GM10248 (cell line): ENCODE measurements at regions not wholly inside any gene's neighbourhood (a gene's known extent, or its start where the extent isn't known, plus 50 kb on each side); places are given as distances from the start of the nearest gene placed in this dataset.

Experiments used
- CTCF ChIA-PET: fragments of 300-600 bp; sonication (Branson Sonifier 250); formaldehyde crosslinking; extraction: SDS; loops from one replicate; lab custom pipeline; 2021; ENCODE audit warnings: antibody characterized with exemption; lab: Yijun Ruan, JAX
- POLR2A ChIA-PET: fragments of 350-650 bp; sonication (Branson Sonifier 250); formaldehyde crosslinking; extraction: SDS; loops from one replicate; lab custom pipeline; 2020; ENCODE audit warnings: antibody characterized with exemption; lab: Yijun Ruan, JAX
- DNase-seq: peaks from one replicate; pipeline ENCODE4 v3.0.0; 2012; ENCODE audit errors: extremely low spot score
- CTCF ChIP-seq: IDR thresholded peaks from 2 replicates; pipeline ENCODE4 v1.5.1; 2012; ENCODE audit warnings: mild to moderate bottlenecking, low read depth; ENCODE audit errors: extremely low read depth, missing control alignments, control extremely low read depth

GRCh38 chr4:77501240-77501639, 104.4 kb upstream of the CXCL13 start:
- POLR2A ChIA-PET = no interaction called here

GRCh38 chr4:77501851-77502250, 103.8 kb upstream of the CXCL13 start:
- DNase-seq = no peak
- CTCF ChIA-PET = interaction anchor here (0.6 kb wide), 1 partner anchor 8 kb away, joined by 3 read pairs; no protein-coding TSS in a partner anchor
- POLR2A ChIA-PET = no interaction called here
- no peak for TF ChIP-seq CTCF

More at GRCh38 chr4:77501240-77501639, 104.4 kb upstream of the CXCL13 start:
- DNase-seq = no peak
- CTCF ChIA-PET = no interaction called here
- TF ChIP-seq CTCF = no peak

- CTCF ChIA-PET = interaction anchor here (1.1 to 2.3 kb wide), 2 partner anchors 32 to 34 kb away, joined by 3 to 6 read pairs; no protein-coding TSS in a partner anchor
- DNase-seq = no peak
- POLR2A ChIA-PET = no interaction called here
- no peak for TF ChIP-seq CTCF
These were observed 101.2 kb upstream of the CXCL13 start for GRCh38 chr4:77504407-77504806.

- ChIA-PET POLR2A (no interaction called here), CTCF (interaction anchor here (1.2 to 2.3 kb wide), 2 partner anchors 33 to 96 kb away, joined by 3 to 6 read pairs; no protein-coding TSS in a partner anchor)
- no peak for DNase-seq
- no peak for TF ChIP-seq CTCF
These were observed 100.2 kb upstream of the CXCL13 start for GRCh38 chr4:77505275-77505957.

GRCh38 chr4:77505958-77506319, 99.7 kb upstream of the CXCL13 start:
- no peak for DNase-seq
- CTCF ChIA-PET = interaction anchor here (1.2 to 2.3 kb wide), 2 partner anchors 34 to 95 kb away, joined by 3 to 6 read pairs; no protein-coding TSS in a partner anchor
- TF ChIP-seq CTCF = no peak
- POLR2A ChIA-PET = no interaction called here

GRCh38 chr4:77510367-77510766, 95.3 kb upstream of the CXCL13 start:
- no peak for TF ChIP-seq CTCF
- no peak for DNase-seq
- POLR2A ChIA-PET = no interaction called here
- CTCF ChIA-PET = interaction anchor here (1.0 to 1.5 kb wide), 2 partner anchors 15 to 77 kb away, joined by 3 read pairs; no protein-coding TSS in a partner anchor
